GM18505 (cell line): ENCODE measurements at regions not wholly inside any gene's neighbourhood (a gene's known extent, or its start where the extent isn't known, plus 50 kb on each side); places are given as distances from the start of the nearest gene placed in this dataset.

Experiments
- ATAC-seq: cut with Tn5 transposase; IDR thresholded peaks from one replicate; pipeline ENCODE4 v1.9.1; 2021; ENCODE audit not compliant: unreplicated experiment
- POLR2A ChIP-seq: IDR thresholded peaks from 4 replicates; pipeline ENCODE4 v1.6.1; 2011; ENCODE audit warnings: borderline replicate concordance; ENCODE audit not compliant: insufficient read depth, insufficient read length; ENCODE audit errors: extremely low read depth

DNA sequence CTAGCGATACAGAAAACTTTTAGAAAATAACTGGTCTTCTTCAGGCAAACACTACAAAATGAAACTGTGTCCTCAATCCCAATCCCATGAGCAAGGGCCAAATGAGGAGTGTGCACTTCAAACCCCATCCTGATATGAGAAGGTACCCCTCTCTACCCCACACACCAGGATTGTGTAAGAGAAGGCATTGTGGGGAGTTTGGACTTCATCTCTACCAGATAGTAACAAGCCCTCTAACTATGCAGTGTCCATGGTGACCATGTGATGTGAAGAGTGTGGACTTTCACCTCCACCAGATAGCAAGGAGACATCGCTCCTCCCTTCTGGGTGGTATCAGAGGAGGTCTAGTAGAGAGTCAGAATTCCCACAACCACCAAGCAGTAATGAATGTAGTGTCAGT is 769.3 kb downstream of the MECOM start:
- TF ChIP-seq POLR2A: no peak
- ATAC-seq: no peak

DNA sequence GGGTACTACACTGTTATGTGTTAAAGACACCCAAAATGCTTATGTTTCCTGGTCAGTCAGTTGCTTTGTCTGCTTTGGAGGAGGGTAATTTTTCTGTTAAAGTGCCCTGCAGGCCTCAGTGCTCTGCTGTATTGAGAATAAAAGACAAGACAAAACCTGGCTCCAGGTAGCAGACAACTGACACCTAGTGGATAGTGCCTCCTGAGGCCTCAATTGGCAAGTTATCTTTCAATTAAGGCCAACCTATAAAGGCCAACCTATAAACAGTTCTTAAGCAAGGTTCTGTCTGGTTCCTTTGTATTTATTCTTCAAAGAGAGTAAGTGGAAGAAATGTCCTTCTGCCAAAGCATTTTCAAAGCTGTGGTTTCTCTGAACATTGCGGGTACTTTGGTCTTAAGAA is 773.8 kb downstream of the MECOM start:
- TF ChIP-seq POLR2A: no peak
- ATAC-seq: no peak

DNA sequence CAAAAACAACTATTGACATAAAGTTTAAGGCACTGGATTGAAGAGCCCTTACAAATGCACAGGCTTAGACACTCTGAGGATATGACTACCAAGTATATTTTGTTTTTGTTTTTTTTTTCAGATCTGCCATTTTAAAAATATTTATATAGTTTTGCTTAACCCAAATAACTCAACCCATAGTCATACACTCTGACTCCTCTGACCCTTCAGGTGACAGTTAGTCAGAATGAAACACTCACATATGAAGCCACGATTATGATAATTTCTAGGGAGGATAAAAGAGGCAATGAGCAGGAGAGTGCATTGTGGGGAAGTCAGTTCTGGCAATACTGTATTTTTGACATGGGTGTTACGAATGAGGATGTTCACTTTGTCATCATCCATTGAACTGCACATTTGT is 774.7 kb downstream of the MECOM start:
- no peak for ATAC-seq
- TF ChIP-seq POLR2A: no peak

DNA sequence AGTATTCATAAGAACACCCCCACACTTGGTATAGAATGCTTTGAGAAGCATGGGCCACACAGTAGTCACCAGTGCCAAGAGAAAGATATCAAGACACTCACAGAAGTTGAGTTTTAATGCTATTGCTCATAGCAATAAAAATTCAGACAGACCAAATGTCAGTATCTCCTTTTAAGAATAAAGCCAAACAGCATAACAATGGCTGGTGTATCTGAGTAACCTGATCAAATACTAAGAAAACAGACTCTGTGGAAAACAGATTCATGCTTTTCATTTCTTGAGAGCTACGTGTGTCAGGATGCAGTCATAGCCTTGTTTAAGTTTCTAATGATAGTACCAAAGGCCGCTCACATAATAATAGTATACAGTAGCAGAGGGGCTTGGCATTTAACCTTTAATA is 778.5 kb downstream of the MECOM start:
- no peak for ATAC-seq
- TF ChIP-seq POLR2A: no peak

DNA sequence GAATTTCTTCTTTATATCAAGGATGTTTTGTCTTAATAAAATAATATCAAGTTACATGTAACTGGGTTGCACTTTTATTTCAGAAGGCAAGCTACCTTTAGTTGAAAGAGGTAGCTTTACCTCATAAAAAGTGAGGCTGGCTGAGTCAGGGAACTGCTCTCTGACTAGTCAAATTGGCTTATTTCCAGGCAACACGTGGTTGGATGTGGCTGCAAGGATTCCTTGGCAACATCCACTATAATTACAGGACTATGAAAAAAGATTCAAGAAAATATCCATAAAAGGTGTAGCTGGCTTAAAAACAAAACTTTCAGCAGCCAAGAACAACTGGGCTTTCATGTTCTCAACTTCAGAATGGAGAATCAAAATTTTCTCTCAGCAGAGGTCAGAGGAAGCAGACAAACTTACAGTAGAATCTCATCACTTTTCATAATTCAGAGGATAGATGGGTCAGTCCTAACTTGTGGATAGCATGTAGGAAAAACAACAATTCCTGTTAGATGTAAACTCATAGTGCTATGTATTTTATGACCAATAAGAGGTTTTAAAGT is 779.1 kb downstream of the MECOM start:
- no peak for ATAC-seq

DNA sequence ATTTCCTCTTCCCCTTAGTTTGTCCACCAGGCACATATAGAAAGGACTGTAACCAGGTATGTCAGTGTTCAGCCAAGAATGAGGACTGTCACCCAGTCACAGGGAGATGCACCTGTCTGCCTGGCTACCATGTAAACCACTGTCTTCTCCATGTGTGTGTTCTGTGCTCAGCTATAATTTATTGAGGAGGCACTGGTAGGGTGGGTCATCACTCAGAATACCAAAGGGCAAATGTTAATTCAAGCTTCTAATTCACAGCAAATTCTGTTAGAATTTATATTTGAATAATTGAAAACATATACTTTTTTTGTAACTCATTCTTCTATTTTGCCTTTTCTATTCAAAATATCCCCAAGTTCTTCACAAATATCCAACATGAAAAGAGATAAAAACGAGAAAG is 780.4 kb downstream of the MECOM start:
- no peak for TF ChIP-seq POLR2A
- no peak for ATAC-seq

More for the DNA sequence above, 779.1 kb downstream of the MECOM start:
- no peak for TF ChIP-seq POLR2A

DNA sequence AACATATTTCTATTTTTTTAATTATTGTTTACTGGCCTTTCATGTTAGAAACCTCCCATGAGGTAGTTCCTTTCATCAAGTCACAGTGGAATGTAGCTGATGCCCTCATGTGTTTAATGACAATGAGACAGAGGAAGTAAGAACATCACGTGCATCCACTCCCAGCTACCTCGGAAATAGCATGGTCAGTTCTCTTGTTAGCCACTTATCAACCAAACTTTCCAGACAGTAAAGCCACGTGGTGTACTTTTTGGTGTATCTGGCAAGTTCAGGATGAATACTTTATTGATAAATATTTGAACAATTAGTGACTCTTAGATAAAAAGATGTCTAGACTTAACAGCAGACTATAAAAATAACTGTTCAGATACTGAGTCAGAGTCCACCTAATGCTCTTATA is 781.7 kb downstream of the MECOM start:
- no peak for TF ChIP-seq POLR2A
- ATAC-seq: no peak

DNA sequence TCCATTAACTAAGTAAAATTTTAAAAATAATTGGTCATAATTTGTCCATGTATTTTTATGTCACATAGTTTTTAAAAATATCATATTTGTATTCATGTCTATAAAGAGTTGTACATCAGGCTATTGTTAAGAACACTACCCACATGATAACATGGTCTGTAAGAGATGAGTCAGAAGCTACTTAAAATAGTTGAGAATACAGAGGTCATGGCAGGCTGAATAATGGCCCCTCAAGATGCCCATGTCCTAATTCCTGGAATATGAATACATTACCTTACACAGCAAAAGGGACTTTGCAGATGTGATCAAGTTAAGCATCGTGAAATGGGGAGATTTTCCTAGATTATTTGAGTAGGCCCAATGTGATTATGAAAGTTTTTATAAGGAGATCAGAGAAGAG is 782.9 kb upstream of the GOLIM4 start:
- no peak for ATAC-seq
- no peak for TF ChIP-seq POLR2A

DNA sequence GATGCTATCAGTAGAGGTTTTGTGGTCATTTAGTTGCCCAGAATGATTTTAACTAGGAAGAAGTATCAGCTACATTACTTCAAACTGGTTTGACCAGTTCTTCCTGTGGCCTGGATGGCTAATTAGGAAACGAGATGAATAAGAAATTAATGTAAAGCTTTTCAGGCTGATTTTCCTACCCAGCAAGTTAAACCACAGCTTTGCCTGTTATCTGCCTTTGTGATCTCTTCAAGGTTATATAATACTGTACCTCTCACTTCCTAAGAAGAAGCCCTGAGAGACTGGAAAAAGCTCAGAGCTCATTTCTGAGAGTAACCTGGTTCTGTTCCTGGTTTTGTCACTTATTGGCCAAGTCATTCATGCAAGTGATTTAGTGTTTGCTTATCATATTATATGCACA is 782.2 kb upstream of the GOLIM4 start:
- ATAC-seq: no peak
- no peak for TF ChIP-seq POLR2A

DNA sequence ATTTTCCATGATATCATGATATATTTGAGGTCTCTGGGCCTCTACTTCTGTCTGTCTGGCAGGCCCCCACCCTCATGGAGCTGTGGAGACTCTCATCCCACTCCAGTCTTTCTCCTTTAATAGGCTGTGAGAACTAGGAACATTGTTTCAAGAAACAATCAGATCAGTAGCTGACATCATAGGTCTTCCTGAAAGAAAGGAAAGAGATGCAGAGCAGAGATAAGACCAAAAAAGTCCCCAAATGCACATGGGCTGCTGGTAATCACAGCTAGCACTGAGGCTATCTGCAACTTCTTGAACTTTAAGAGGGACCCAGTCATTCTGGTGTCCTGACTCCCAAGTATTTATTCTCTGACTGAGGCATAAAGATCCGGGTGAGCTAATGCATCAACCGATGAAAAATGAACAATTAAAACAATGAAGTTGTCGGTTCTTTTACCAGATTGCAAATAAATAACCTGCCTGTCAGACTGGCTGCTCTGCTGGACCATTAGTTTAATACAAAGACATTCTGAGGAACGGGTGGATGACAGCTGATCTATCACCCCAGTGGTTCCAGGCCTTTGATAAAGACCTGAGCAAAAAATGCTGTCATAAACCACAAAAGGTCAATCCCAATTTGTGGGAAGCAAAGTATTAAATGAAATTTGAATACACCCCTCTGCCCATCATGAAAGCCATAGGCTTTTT is 780.8 kb upstream of the GOLIM4 start:
- TF ChIP-seq POLR2A: no peak
- no peak for ATAC-seq

DNA sequence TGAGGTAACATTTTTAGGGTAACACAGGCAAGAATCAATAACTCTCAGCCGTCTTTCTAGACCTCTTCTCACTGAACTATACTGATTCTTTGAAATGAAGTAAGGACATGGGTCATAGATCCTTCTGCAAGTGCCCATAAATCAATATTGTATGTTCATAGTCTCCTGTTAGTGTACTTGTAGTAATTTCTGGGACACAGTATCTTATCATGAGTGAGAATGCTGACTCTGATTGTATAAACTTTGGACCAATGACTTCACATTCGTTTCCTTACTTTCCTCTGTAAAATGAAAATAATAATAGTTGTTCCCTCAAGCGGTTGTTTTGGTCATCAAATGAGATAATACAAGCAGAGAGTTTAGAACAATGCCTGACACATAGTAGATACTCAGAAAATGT is 777.1 kb upstream of the GOLIM4 start:
- no peak for TF ChIP-seq POLR2A

DNA sequence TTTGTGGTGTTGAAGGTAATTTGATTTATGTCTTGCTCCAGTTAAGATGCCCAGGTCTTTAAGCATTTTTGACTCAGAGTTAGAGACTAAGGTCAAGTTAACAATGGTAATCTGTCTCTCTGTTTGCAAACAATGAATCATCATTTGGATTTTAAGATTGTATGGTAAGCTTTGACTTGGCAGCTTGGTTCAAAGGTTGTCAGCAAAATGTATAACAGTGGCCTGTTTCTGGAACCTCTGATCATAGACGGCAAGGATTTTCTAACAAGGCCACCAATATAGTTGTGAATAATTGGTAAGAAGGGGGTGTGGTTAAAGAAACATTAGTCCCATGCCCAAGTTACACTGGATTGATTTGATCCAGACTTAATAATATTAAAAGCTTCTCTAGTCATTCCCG is 775.2 kb upstream of the GOLIM4 start:
- no peak for TF ChIP-seq POLR2A
- ATAC-seq: no peak

More for the DNA sequence above, 777.1 kb upstream of the GOLIM4 start:
- no peak for ATAC-seq

DNA sequence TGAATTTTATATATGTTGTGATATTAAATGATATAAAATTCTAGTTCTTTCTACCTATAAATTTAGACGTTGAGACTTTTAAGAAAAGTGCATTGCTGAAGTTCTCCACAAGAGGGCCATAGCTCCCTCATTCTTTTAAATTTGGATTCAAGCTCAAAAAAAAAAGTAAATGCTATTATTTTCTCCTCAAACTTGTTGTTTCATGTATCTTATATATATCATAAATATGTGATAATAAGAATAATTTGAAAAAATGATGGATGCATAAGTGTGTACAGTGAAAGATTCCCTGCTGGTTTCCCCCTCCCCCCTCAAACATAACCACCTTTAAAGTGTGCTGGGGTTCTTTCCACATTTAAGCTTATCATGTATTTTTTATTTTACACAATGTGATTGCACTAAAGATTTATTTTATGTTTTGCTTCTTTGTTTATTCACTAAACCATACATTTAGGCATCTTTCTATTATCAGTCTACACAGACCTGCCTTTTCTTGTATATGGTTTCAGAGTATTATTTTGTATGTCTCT is 769.4 kb upstream of the GOLIM4 start:
- TF ChIP-seq POLR2A: no peak
- no peak for ATAC-seq

DNA sequence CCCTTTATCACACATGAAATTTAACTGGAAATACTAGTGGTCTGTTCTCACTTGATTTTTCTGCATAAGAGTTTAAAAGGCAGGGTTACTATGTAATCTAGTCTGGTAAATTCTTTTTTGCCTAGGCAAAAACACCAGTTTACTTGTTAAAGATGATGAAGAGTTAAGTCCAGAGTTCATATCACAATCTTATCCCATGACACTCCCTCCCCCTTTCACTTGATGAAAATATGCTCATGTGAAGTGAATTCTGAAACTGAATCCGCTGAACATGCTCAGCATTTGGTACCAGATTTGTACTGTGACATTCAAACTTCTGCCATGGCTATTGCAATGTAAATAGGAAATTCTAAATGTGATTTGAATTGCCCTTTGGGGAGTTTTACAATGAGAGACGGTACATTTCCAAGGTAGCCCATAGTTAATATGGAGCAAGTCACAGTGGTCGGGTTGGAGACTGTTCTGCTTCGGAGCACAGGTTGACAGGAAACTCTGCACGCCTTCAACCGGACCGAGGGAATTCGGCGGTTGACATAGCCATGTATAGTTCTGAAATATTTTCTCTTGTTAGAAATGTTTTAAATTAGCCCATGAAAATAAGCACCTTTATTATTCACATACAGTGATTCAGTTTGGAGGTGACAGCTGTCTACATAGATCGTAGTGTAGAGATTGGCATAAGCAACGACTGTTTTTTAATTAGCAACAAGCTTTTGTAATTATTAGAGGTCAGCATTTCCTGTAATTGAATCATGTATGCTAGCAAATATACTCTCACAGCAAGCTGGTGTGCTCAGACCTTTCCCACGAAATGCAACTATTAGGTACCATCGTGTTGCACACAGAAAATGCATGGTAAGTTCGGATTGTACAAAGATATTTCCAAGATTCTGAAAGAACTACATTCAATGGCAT is 768.6 kb upstream of the GOLIM4 start:
- TF ChIP-seq POLR2A: no peak

DNA sequence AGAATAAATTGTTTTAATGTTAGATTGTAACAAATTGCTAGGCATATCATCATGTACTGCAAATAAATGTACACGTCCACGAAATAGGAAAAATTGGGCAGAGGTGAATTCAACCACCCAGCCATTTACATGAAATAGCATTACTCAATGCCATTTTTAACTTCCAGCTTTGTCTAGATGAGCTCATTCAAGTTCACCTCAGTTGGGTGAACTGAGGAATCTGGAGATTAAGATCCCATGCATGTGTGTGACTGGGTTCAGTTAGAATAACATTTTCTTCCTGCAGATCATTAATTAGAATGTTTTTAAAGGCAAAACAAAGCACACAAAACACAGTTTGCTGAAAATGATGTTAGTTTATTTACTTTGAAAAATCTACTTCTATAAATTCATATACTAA is 767.8 kb upstream of the GOLIM4 start:
- no peak for TF ChIP-seq POLR2A
- ATAC-seq: no peak

More for the DNA sequence above, 768.6 kb upstream of the GOLIM4 start:
- no peak for ATAC-seq

DNA sequence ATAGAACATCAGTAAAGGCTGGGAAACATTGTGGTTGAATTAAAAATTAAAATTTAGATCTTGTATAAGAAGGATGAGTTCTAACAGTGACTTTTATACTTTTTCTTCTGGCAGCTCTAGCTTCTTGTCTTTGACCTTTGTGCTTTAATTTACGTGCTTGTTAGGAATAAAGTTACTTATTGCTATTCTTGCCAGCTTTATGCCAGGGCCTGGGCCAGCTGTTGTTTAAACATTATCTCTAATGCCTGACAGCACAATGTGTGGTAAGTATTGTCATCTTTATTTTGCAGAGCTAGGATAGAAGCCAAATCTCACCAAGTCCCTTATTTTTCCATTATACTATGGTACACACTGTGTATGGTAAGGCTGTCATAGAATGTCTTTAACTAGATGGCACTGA is 766.7 kb upstream of the GOLIM4 start:
- no peak for TF ChIP-seq POLR2A
- ATAC-seq: no peak
